Pancreas (tissue), 10 donors: ENCODE measurements at regions not wholly inside any gene's neighbourhood (a gene's known extent, or its start where the extent isn't known, plus 50 kb on each side); places are given as distances from the start of the nearest gene placed in this dataset.

ENCODE experiments used
- ATAC-seq, 4 donors: fragments of 200-7000 bp; cut with Tn5 transposase; one replicate each; pipeline versions ENCODE4 v1.8.0 to v1.9.1; 2020; ENCODE audit warnings: mild to moderate bottlenecking in 4 of 4, moderate library complexity in 4 of 4
- DNase-seq, 6 donors: peaks; one replicate each; pipeline ENCODE4 v3.0.0-alpha.2; 2020
- FAIRE-seq: peaks from 2 replicates; lab custom pipeline; 2012; peaks lifted over from hg19 to GRCh38; lab: Jason Lieb, UNC
- H3K27ac ChIP-seq, 4 donors: fragments of 200-600 bp; sonication (generic); 1 replicate in 3 of 4; 2 replicates in 1 of 4; pipeline versions ENCODE4 v1.5.0 to v1.8.0; 2020
- H3K27me3 ChIP-seq, 4 donors: fragments of 200-600 bp; one replicate each; pipeline ENCODE4 v1.8.0; 2021
- H3K36me3 ChIP-seq, 3 donors: fragments of 200-600 bp; sonication (generic) in 1 of 3; one replicate each; pipeline versions ENCODE4 v1.5.0 to v1.8.0; 2020 to 2021
- H3K4me1 ChIP-seq, 3 donors: fragments of 200-600 bp; one replicate each; pipeline ENCODE4 v1.8.0; 2021
- H3K4me3 ChIP-seq, 4 donors: fragments of 200-600 bp; sonication (generic) in 2 of 4; one replicate each; pipeline versions ENCODE4 v1.5.0 to v1.8.0; 2020 to 2021
- H3K9me3 ChIP-seq, 4 donors: fragments of 200-600 bp; one replicate each; pipeline ENCODE4 v1.8.0; 2021
- CTCF ChIP-seq, 4 donors: fragments of 200-600 bp; sonication (generic) in 3 of 4; IDR thresholded peaks; one replicate each; pipeline versions ENCODE4 v1.5.0 to v1.8.0; 2021; ENCODE audit warnings: antibody characterized with exemption in 4 of 4
- WGBS, 2 donors: extraction: QIAGEN DNeasy Blood & Tissue Kit; methylation state at CpG; one replicate each; pipeline ENCODE4 v1.1.7; 2013; 5-methylcytosine and 5-hydroxymethylcytosine counted together
- intact Hi-C, 3 donors: fragments of 100-400 bp; cut with DNase I; formaldehyde crosslinking; loops; one replicate each; pipeline versions ENCODE4 v1.11.1 to v1.14.2; 2022
- donor health status: healthy with polysubstance abuse.
- donor health status: DM: no; HTN: no; CAD: no; lungs with moderate emphysema.
- donor health status: DM: no; HTN: no; CAD: no.
- donor health status: control.
- donor health status: control.
- donor health status: Bipolar disorder and iron deficiency.
- donor health status: DM: yes; HTN: yes; CAD: no.
- donor health status: DM: no; HTN: no; CAD: no.
- donor health status: DM: no; HTN: no; CAD: no.
- donor health status: DM: yes; HTN: yes; CAD: no.

- no peak for TF ChIP-seq CTCF (IDR thresholded peaks at IDR 0.05)
- H3K4me3 ChIP-seq = no peak overlapping the region
- no peaks in the 10 kb centered on the region for H3K9me3 ChIP-seq
- intact Hi-C loops = no loop called here
- H3K27me3 ChIP-seq = peaks cover 0 to 2% (median 0%) of the 10 kb centered on the region in 4 donors
- no peak for DNase-seq
- no peak for ATAC-seq
- WGBS, 2 donors = 78 to 84% methylated on average over 4 of the region's 4 CpGs
- FAIRE-seq = no peak
- H3K4me1 ChIP-seq = no peaks in the 10 kb centered on the region
- no peak overlapping the region for H3K27ac ChIP-seq
- H3K36me3 ChIP-seq = no peaks in the 10 kb centered on the region
Measured at GRCh38 chr4:89518259-89518658, 210.7 kb upstream of the GPRIN3 start.

GRCh38 chr4:89514811-89515210 lies 207.2 kb upstream of the GPRIN3 start:
- Histone ChIP-seq H3K36me3 (no peaks in the 10 kb centered on the region), H3K27me3 (peaks cover 0 to 4% (median 0%) of the 10 kb centered on the region in 4 donors), H3K9me3 (no peaks in the 10 kb centered on the region), H3K27ac (no peak overlapping the region), H3K4me1 (no peaks in the 10 kb centered on the region), H3K4me3 (no peak overlapping the region)
- 77 to 79% methylated on average over 3 of the region's 3 CpGs for WGBS, 2 donors
- no peak for ATAC-seq
- intact Hi-C loops = no loop called here
- no peak for DNase-seq
- FAIRE-seq = no peak
- TF ChIP-seq CTCF (IDR thresholded peaks at IDR 0.05) = no peak

- intact Hi-C loops = no loop called here
- no peak overlapping the region for H3K4me3 ChIP-seq
- no peak for ATAC-seq
- H3K9me3 ChIP-seq = no peaks in the 10 kb centered on the region
- H3K4me1 ChIP-seq = no peaks in the 10 kb centered on the region
- WGBS, 2 donors = 47 to 57% methylated on average over 7 of the region's 7 CpGs
- H3K36me3 ChIP-seq = no peaks in the 10 kb centered on the region
- no peak for DNase-seq
- H3K27ac ChIP-seq = no peak overlapping the region
- FAIRE-seq = no peak
- TF ChIP-seq CTCF (IDR thresholded peaks at IDR 0.05) = no peak
- H3K27me3 ChIP-seq = peaks cover 0 to 4% (median 0%) of the 10 kb centered on the region in 4 donors
Measured at GRCh38 chr4:89511776-89512175, 204.2 kb upstream of the GPRIN3 start.

GRCh38 chr4:89509708-89510281 lies 202.2 kb upstream of the GPRIN3 start:
- Histone ChIP-seq H3K9me3 (no peaks in the 10 kb centered on the region), H3K27me3 (peaks cover 0 to 4% (median 0%) of the 10 kb centered on the region in 4 donors), H3K27ac (no peak overlapping the region), H3K4me1 (no peaks in the 10 kb centered on the region), H3K4me3 (no peak overlapping the region), H3K36me3 (no peaks in the 10 kb centered on the region)
- no peak for FAIRE-seq
- intact Hi-C loops = no loop called here
- DNase-seq = no peak
- no peak for ATAC-seq
- TF ChIP-seq CTCF (IDR thresholded peaks at IDR 0.05) = no peak
- 73 to 76% methylated on average over 4 of the region's 4 CpGs for WGBS, 2 donors

GRCh38 chr4:89506866-89507491 lies 199.4 kb upstream of the GPRIN3 start:
- Histone ChIP-seq H3K9me3 (no peaks in the 10 kb centered on the region), H3K36me3 (no peaks in the 10 kb centered on the region), H3K4me3 (no peak overlapping the region), H3K27me3 (no peaks in the 10 kb centered on the region), H3K27ac (no peak overlapping the region), H3K4me1 (no peaks in the 10 kb centered on the region)
- DNase-seq (no peak), ATAC-seq (no peak), FAIRE-seq (no peak)
- intact Hi-C loops = no loop called here
- 65 to 76% methylated on average over 3 of the region's 3 CpGs for WGBS, 2 donors
- TF ChIP-seq CTCF (IDR thresholded peaks at IDR 0.05) = no peak
